ENCODE measurements at regions not wholly inside any gene's neighbourhood (a gene's known extent, or its start where the extent isn't known, plus 50 kb on each side); places are given as distances from the start of the nearest gene placed in this dataset.
"Not testable (repeated sequence)": the region's sequence is repeated elsewhere in the genome, so short reads cannot be mapped to it uniquely, and the experiment has no call there.

- DNase-seq, result no peak
- H3K27me3 ChIP-seq, result no peaks in the 10 kb centered on the region
- 82 to 85% methylated on average over 2 of the region's 2 CpGs for WGBS, 2 donors
- no peak overlapping the region for H3K27ac ChIP-seq
- H3K9me3 ChIP-seq, result no peaks in the 10 kb centered on the region
- intact Hi-C loops (cut with DNase I), result no loop called here
- TF ChIP-seq CTCF (IDR thresholded peaks at IDR 0.05) (no peak), POLR2A (IDR thresholded peaks at IDR 0.05) (no peak)
- no peak overlapping the region for H3K4me3 ChIP-seq (replicated peaks in 1 of 3)
- no peaks in the 10 kb centered on the region for H3K4me1 ChIP-seq
- no peaks in the 10 kb centered on the region for H3K36me3 ChIP-seq
These were observed 262.5 kb upstream of the PELI2 start for GRCh38 chr14:55855751-55856150.

GRCh38 chr14:55858604-55859003 lies 259.6 kb upstream of the PELI2 start:
- whole genome bisulfite sequencing, 2 donors, result 83 to 85% methylated on average over 2 of the region's 2 CpGs
- intact Hi-C loops (cut with DNase I), result no loop called here
- no peak for DNase-seq
- Histone ChIP-seq H3K36me3 (no peaks in the 10 kb centered on the region), H3K4me1 (no peaks in the 10 kb centered on the region), H3K9me3 (no peaks in the 10 kb centered on the region), H3K27me3 (no peaks in the 10 kb centered on the region), H3K4me3 (replicated peaks in 1 of 3) (no peak overlapping the region), H3K27ac (no peak overlapping the region)
- TF ChIP-seq POLR2A (IDR thresholded peaks at IDR 0.05), result no peak
- no peak for TF ChIP-seq CTCF (IDR thresholded peaks at IDR 0.05)

- H3K27ac ChIP-seq; H3K9me3 ChIP-seq; intact Hi-C loops (cut with DNase I); H3K27me3 ChIP-seq; DNase-seq; H3K4me3 ChIP-seq (replicated peaks in 1 of 3); H3K36me3 ChIP-seq; H3K4me1 ChIP-seq: not testable (repeated sequence)
- WGBS, 2 donors, result 97 to 98% methylated on average over 17 of the region's 17 CpGs
These were observed 256.6 kb upstream of the PELI2 start for GRCh38 chr14:55861561-55861960.

- Histone ChIP-seq H3K27me3 (no peaks in the 10 kb centered on the region), H3K36me3 (no peaks in the 10 kb centered on the region), H3K27ac (no peak overlapping the region), H3K4me1 (no peaks in the 10 kb centered on the region), H3K9me3 (no peaks in the 10 kb centered on the region), H3K4me3 (replicated peaks in 1 of 3) (no peak overlapping the region)
- DNase-seq, result no peak
- 80 to 91% methylated on average over 18 to 20 of the region's 22 CpGs for WGBS, 2 donors
- TF ChIP-seq CTCF (IDR thresholded peaks at IDR 0.05) (no peak), POLR2A (IDR thresholded peaks at IDR 0.05) (no peak)
- intact Hi-C loops (cut with DNase I), result no loop called here
These were observed 253.1 kb upstream of the PELI2 start for GRCh38 chr14:55864890-55865655.

- DNase-seq, result no peak
- no peak for TF ChIP-seq CTCF (IDR thresholded peaks at IDR 0.05)
- no peak for TF ChIP-seq POLR2A (IDR thresholded peaks at IDR 0.05)
- no peaks in the 10 kb centered on the region for H3K27me3 ChIP-seq
- H3K27ac ChIP-seq, result no peak overlapping the region
- H3K36me3 ChIP-seq, result no peaks in the 10 kb centered on the region
- no peak overlapping the region for H3K4me3 ChIP-seq (replicated peaks in 1 of 3)
- no peaks in the 10 kb centered on the region for H3K9me3 ChIP-seq
- no peaks in the 10 kb centered on the region for H3K4me1 ChIP-seq
- intact Hi-C loops (cut with DNase I), result no loop called here
These were observed 250.9 kb upstream of the PELI2 start for GRCh38 chr14:55867311-55867710.

All from thyroid gland (tissue), 4 donors.